GM12878 (cell line): ENCODE measurements at regions not wholly inside any gene's neighbourhood (a gene's known extent, or its start where the extent isn't known, plus 50 kb on each side); places are given as distances from the start of the nearest gene placed in this dataset.

Source experiments
- BCL11A ChIP-seq: IDR thresholded peaks from 2 replicates; pipeline ENCODE4 v1.6.1; 2011; ENCODE audit warnings: low read depth, low read length
- ELK1 ChIP-seq: IDR thresholded peaks from 2 replicates; pipeline ENCODE4 v1.6.1; 2012; ENCODE audit warnings: low read depth, low read length, improper control_type of control experiment
- IRF3 ChIP-seq: fragments of 450-650 bp; IDR thresholded peaks from 2 replicates; pipeline ENCODE4 v1.6.1; 2014; ENCODE audit warnings: mild to moderate bottlenecking
- KAT2A ChIP-seq: conservative IDR thresholded peaks from 2 replicates; pipeline ENCODE4 v1.6.1; 2011; ENCODE audit warnings: low read depth, low read length; ENCODE audit not compliant: control insufficient read depth
- MTA2 ChIP-seq: fragments of 450-650 bp; IDR thresholded peaks from 2 replicates; pipeline ENCODE4 v1.6.1; 2016; ENCODE audit warnings: low read depth, mild to moderate bottlenecking, moderate library complexity
- MYB ChIP-seq: fragments of 150-350 bp; IDR thresholded peaks from 2 replicates; pipeline ENCODE4 v1.6.1; 2014; ENCODE audit warnings: mild to moderate bottlenecking, low read depth, low read length, borderline replicate concordance
- NFIC ChIP-seq: IDR thresholded peaks from 2 replicates; pipeline ENCODE4 v1.6.1; 2012; ENCODE audit warnings: low read depth, mild to moderate bottlenecking, inconsistent platforms, low read length, moderate library complexity
- NFXL1 ChIP-seq: fragments of 450-650 bp; IDR thresholded peaks from 2 replicates; pipeline ENCODE4 v1.6.1; 2017; ENCODE audit warnings: antibody characterized with exemption, mild to moderate bottlenecking, borderline replicate concordance
- NFYB ChIP-seq: IDR thresholded peaks from 2 replicates; pipeline ENCODE4 v1.6.1; 2011; ENCODE audit warnings: low read depth, mild to moderate bottlenecking, low read length, improper control_type of control experiment, moderate library complexity; ENCODE audit not compliant: insufficient read depth
- POLR2AphosphoS5 ChIP-seq: IDR thresholded peaks from 2 replicates; pipeline ENCODE4 v1.6.1; 2011; ENCODE audit warnings: mild to moderate bottlenecking, low read length, inconsistent platforms
- RFX5 ChIP-seq: IDR thresholded peaks from 2 replicates; pipeline ENCODE4 v1.6.1; 2011; ENCODE audit warnings: low read depth, low read length, improper control_type of control experiment
- SKIL ChIP-seq: fragments of 450-650 bp; IDR thresholded peaks from 2 replicates; pipeline ENCODE4 v1.6.1; 2017; ENCODE audit warnings: mild to moderate bottlenecking, low read depth, inconsistent platforms; ENCODE audit not compliant: poor library complexity, severe bottlenecking
- TCF3 ChIP-seq: IDR thresholded peaks from 2 replicates; pipeline ENCODE4 v1.6.1; 2012; ENCODE audit warnings: low read depth, mild to moderate bottlenecking, low read length, borderline replicate concordance; ENCODE audit not compliant: insufficient read depth
- USF1 ChIP-seq: IDR thresholded peaks from 2 replicates; pipeline ENCODE4 v1.6.1; 2011; ENCODE audit warnings: borderline replicate concordance, low read depth, mild to moderate bottlenecking, moderate library complexity, mixed read lengths, low read length; ENCODE audit not compliant: insufficient read depth; ENCODE audit errors: extremely low read length
- ZBTB11 ChIP-seq: fragments of 450-650 bp; formaldehyde crosslinking; IDR thresholded peaks from 2 replicates; pipeline ENCODE4 v1.5.0; 2022; ENCODE audit warnings: mild to moderate bottlenecking, missing genetic modification characterization
- ZNF384 ChIP-seq: IDR thresholded peaks from 2 replicates; pipeline ENCODE4 v1.6.1; 2012; ENCODE audit warnings: low read depth, mild to moderate bottlenecking, low read length, improper control_type of control experiment, borderline replicate concordance
- TF ChIP-seq, protein P1 (sequence below): fragments of 450-650 bp; IDR thresholded peaks from 2 replicates; pipeline ENCODE4 v1.6.1; 2018; ENCODE audit warnings: borderline replicate concordance, mild to moderate bottlenecking; ENCODE audit not compliant: partially characterized antibody

DNA sequence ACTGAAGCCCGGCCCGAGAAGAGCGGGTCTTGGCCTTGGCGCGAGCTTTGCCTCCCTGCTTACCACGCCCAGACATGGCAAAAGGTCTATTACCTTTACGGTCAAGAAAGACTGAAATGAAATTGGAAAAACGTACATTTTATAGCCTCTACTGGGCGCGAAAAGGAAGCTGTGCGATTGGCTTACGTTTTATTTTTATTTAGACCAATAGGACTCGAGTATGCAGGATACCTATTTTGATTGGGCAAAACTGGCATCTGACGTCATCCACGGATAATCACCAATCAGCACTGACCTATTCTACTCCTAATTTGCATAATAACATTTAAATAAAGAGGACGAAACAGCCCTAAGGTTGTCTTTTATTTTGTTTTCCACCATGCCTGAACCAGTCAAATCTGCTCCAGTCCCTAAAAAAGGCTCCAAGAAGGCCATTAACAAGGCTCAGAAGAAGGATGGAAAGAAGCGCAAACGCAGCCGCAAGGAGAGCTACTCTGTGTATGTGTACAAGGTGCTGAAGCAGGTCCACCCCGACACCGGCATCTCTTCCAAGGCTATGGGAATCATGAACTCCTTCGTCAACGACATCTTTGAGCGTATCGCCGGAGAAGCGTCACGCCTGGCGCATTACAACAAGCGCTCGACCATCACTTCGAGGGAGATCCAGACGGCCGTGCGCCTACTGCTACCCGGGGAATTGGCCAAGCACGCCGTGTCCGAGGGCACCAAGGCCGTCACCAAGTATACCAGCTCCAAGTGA, 97.4 kb downstream of the OR2B2 start (continued):
- TF ChIP-seq IRF3 (peak; percentile 69; the same call in 1 of the 2 replicates), ZBTB11 (CRISPR knock-in tag) (no peak), MTA2 (no peak), POLR2AphosphoS5 (peak; percentile 82), MYB (no peak), ELK1 (no peak), NFIC (peak; percentile 58; the same call in 1 of the 2 replicates), NFXL1 (peak; percentile 86), USF1 (no peak), KAT2A (peak; percentile 35; the same call in 1 of the 2 replicates), ZNF384 (no peak), NFYB (peak; percentile 87), SKIL (peak; percentile 71), RFX5 (no peak), TCF3 (no peak; the same call in none of the 2 replicates), BCL11A (no peak)
- TF ChIP-seq, protein P1, sequence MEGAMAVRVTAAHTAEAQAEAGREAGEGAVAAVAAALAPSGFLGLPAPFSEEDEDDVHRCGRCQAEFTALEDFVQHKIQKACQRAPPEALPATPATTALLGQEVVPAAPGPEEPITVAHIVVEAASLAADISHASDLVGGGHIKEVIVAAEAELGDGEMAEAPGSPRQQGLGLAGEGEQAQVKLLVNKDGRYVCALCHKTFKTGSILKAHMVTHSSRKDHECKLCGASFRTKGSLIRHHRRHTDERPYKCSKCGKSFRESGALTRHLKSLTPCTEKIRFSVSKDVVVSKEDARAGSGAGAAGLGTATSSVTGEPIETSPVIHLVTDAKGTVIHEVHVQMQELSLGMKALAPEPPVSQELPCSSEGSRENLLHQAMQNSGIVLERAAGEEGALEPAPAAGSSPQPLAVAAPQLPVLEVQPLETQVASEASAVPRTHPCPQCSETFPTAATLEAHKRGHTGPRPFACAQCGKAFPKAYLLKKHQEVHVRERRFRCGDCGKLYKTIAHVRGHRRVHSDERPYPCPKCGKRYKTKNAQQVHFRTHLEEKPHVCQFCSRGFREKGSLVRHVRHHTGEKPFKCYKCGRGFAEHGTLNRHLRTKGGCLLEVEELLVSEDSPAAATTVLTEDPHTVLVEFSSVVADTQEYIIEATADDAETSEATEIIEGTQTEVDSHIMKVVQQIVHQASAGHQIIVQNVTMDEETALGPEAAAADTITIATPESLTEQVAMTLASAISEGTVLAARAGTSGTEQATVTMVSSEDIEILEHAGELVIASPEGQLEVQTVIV: no peak
